HUDEP-2 (cell line): ENCODE measurements at regions not wholly inside any gene's neighbourhood (a gene's known extent, or its start where the extent isn't known, plus 50 kb on each side); places are given as distances from the start of the nearest gene placed in this dataset.
"Not testable (repeated sequence)": the region's sequence is repeated elsewhere in the genome, so short reads cannot be mapped to it uniquely, and the experiment has no call there.

ENCODE experiments used
- DNase-seq, 76 experiments: peaks; one replicate each; lab custom pipeline; 2025; ENCODE audit not compliant: unreplicated experiment in 76 of 76; lab: John Stamatoyannopoulos, UW

GRCh38 chr3:104396974-104397669 is 969.6 kb upstream of the ALCAM start:
- DNase-seq = no peak

GRCh38 chr3:104397713-104398112 is 969.0 kb upstream of the ALCAM start:
- no peak for DNase-seq

- no peak for DNase-seq
Observed at GRCh38 chr3:104402902-104403301, 963.8 kb upstream of the ALCAM start.

- no peak for DNase-seq
Observed at GRCh38 chr3:104411757-104412156, 955.0 kb upstream of the ALCAM start.

- no peak for DNase-seq
Observed at GRCh38 chr3:104412608-104413580, 953.8 kb upstream of the ALCAM start.

GRCh38 chr3:104428337-104428925 is 938.3 kb upstream of the ALCAM start:
- DNase-seq = no peak

GRCh38 chr3:104429727-104430126 is 937.0 kb upstream of the ALCAM start:
- no peak for DNase-seq

GRCh38 chr3:104436506-104436905 is 930.2 kb upstream of the ALCAM start:
- no peak for DNase-seq

GRCh38 chr3:104437131-104437750 is 929.5 kb upstream of the ALCAM start:
- no peak for DNase-seq

- DNase-seq = no peak
Observed at GRCh38 chr3:104437891-104438290, 928.8 kb upstream of the ALCAM start.

GRCh38 chr3:104438706-104439105 is 928.0 kb upstream of the ALCAM start:
- no peak for DNase-seq

GRCh38 chr3:104445252-104445919 is 921.3 kb upstream of the ALCAM start:
- DNase-seq = not testable (repeated sequence)

- no peak for DNase-seq
Observed at GRCh38 chr3:104447681-104448080, 919.0 kb upstream of the ALCAM start.

- DNase-seq = no peak
Observed at GRCh38 chr3:104452697-104453096, 914.0 kb upstream of the ALCAM start.

GRCh38 chr3:104458657-104459056 is 908.1 kb upstream of the ALCAM start:
- no peak for DNase-seq

GRCh38 chr3:104460477-104461406 is 906.0 kb upstream of the ALCAM start:
- DNase-seq = no peak

- DNase-seq = no peak
Observed at GRCh38 chr3:104461431-104461830, 905.3 kb upstream of the ALCAM start.

- no peak for DNase-seq
Observed at GRCh38 chr3:104472221-104472620, 894.5 kb upstream of the ALCAM start.

GRCh38 chr3:104474011-104474410 is 892.7 kb upstream of the ALCAM start:
- no peak for DNase-seq
